Ishikawa (cell line): ENCODE measurements at regions not wholly inside any gene's neighbourhood (a gene's known extent, or its start where the extent isn't known, plus 50 kb on each side); places are given as distances from the start of the nearest gene placed in this dataset.

Source experiments
- CEBPB ChIP-seq: IDR thresholded peaks from 2 replicates; pipeline ENCODE4 v1.6.1; 2012
- CREB1 ChIP-seq: IDR thresholded peaks from 2 replicates; pipeline ENCODE4 v1.6.1; 2012; ENCODE audit warnings: low read depth
- EGR1 ChIP-seq: IDR thresholded peaks from 2 replicates; pipeline ENCODE4 v1.6.1; 2012
- EP300 ChIP-seq: IDR thresholded peaks from 2 replicates; pipeline ENCODE4 v1.6.1; 2012; ENCODE audit warnings: borderline replicate concordance
- FOXM1 ChIP-seq: IDR thresholded peaks from 2 replicates; pipeline ENCODE4 v1.6.1; 2012; ENCODE audit warnings: low read depth, borderline replicate concordance
- MAX ChIP-seq: IDR thresholded peaks from 2 replicates; pipeline ENCODE4 v1.6.1; 2012
- NFIC ChIP-seq: IDR thresholded peaks from 2 replicates; pipeline ENCODE4 v1.6.1; 2012
- RAD21 ChIP-seq: IDR thresholded peaks from 2 replicates; pipeline ENCODE4 v1.6.1; 2012; ENCODE audit warnings: low read depth
- REST ChIP-seq: IDR thresholded peaks from 2 replicates; pipeline ENCODE4 v1.6.1; 2012; ENCODE audit warnings: low read depth, mild to moderate bottlenecking
- TAF1 ChIP-seq: IDR thresholded peaks from 2 replicates; pipeline ENCODE4 v1.6.1; 2012; ENCODE audit warnings: low read depth, mild to moderate bottlenecking
- TCF12 ChIP-seq: IDR thresholded peaks from 2 replicates; pipeline ENCODE4 v1.6.1; 2012; ENCODE audit warnings: low read depth
- TEAD4 ChIP-seq: IDR thresholded peaks from 2 replicates; pipeline ENCODE4 v1.6.1; 2012
- YY1 ChIP-seq: IDR thresholded peaks from 2 replicates; pipeline ENCODE4 v1.6.1; 2012; ENCODE audit warnings: low read depth
- ZBTB7A ChIP-seq: IDR thresholded peaks from 2 replicates; pipeline ENCODE4 v1.6.1; 2012; ENCODE audit warnings: low read depth
- TF ChIP-seq, protein P1 (sequence below): IDR thresholded peaks from 2 replicates; pipeline ENCODE4 v1.6.1; 2012

DNA sequence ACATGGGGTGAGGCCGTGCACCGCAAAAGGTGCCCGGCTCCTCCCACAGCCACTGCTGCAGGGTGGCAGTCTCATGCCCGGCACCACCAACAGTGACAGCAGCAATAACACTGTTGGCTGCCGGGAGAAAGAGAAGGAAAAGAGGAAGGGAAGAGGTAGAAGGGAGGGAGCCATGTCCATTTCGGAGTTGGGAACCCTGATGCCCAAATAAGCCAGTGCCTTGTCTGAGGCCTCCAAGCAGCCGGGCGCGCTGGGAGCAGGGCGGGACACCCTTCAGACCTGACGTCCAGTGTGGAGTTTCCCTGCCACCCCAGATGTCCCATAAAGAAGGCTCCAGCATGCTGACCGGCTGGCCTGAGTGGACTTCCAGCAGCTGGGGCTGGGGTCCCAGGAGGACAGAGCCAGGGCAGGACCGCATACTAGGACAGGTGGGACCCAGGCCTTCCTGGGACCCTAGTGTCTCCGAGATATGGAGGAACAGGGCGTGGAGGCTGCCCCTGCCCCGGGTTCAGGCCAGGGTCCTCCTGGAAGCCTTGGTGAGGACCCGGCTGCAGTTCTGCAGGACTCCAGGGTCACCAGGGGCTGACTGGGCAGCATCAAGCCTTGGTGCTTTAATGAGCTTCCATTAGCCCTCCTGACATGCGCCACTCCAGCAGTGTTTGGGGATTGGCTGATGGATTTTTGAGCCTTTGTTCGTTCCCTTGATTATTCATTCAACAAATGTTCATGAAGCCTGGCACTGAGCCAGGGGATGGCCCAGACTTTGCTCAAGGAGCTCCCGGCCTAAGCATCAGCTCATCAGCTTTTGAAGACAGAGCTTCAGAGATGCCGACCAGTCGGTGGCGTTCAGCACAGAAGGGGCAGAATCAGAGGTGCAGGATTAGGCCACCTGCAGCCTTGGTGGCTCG is 223.6 kb upstream of the CIBAR2 start:
- no peak for TF ChIP-seq TAF1
- TF ChIP-seq YY1: no peak
- TF ChIP-seq ZBTB7A: 0 out of 2 replicates have a peak, but pooled peaks have one; percentile 1
- TF ChIP-seq REST: no peak

DNA sequence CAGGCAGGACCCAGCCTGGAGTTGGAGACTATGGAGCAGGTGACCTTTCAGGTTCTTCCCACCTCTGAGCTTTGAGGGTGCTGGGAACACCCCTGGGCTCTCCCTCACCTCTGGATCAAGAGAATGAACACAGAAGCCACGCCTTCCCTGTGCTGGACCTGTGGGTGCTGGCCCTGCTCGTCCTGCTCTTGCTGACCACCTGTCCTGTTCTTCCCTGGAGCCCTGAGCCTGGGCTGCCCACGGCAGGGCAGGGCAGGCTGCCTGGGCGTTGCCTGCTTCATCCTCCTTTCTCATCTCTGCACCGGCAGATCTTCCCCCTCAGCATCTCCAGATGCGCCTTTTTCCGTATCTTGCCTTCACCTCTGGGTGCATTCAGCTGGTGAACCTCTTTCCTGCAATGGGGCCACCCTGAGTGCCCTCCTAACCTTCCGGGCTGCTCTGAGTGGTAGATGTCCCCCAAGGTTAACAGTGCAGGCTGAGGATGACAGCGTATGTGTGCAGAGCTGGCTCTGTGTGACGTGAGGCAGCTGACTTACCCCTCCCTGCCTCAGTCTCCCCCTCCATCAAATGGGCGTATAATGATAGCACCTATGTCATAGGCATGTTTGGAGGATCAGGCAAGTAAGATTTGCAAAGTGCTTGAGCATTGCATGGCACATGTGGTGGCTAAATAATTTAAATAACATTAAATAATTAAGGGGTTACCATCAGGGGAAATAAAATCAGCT is 225.8 kb upstream of the CIBAR2 start:
- TF ChIP-seq CEBPB (no peak), RAD21 (no peak), FOXM1 (no peak), TAF1 (no peak), YY1 (no peak), TEAD4 (no peak), NFIC (no peak), CREB1 (no peak), ZBTB7A (no peak), TCF12 (no peak), MAX (no peak), EGR1 (no peak), EP300 (no peak)
- TF ChIP-seq, protein P1, sequence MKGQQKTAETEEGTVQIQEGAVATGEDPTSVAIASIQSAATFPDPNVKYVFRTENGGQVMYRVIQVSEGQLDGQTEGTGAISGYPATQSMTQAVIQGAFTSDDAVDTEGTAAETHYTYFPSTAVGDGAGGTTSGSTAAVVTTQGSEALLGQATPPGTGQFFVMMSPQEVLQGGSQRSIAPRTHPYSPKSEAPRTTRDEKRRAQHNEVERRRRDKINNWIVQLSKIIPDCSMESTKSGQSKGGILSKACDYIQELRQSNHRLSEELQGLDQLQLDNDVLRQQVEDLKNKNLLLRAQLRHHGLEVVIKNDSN: no peak

- no peak for TF ChIP-seq CREB1
- no peak for TF ChIP-seq TCF12
- no peak for TF ChIP-seq REST
- no peak for TF ChIP-seq MAX
- no peak for TF ChIP-seq NFIC
- TF ChIP-seq RAD21: no peak
- TF ChIP-seq, protein P1: no peak
- TF ChIP-seq FOXM1: no peak
- TF ChIP-seq EGR1: no peak
- TF ChIP-seq CEBPB: no peak
- no peak for TF ChIP-seq YY1
- TF ChIP-seq TAF1: no peak
- no peak for TF ChIP-seq TEAD4
- TF ChIP-seq ZBTB7A: no peak
- TF ChIP-seq EP300: no peak
Measured at GRCh38 chr16:85338638-85338982, 226.3 kb upstream of the CIBAR2 start.

DNA sequence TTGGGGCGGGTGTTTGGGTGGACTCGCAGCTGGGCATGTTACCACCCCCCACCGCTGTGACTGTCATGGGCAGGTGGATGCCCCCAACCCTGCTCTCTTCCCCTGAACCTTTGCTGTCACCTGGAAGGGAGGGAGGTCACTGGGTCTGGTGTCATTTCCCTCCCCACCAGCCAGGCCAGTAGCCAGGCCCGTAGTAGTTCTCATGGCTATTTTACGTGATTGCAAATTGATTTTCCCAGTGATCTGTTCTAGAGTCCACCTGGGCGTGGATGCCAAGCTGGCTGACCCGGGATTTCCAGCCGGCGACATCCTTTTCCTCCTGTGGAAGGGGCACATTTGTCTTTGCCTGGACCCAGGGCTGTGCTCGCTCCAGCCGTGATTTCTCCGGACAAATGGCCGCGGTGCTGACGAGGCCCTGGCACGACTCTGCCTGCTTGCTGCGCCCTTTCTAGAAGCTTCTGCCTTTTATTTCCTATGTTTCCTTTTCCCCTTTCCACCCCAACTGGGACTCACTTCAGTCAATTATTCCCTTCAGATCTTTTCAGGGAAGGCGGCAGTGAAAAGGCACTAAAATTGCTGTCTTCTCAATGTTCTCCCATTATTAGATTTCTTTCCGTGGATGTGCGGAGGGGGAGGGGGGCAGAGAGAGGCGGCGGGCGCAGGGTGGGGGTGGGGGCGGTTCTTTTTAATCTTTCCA is 226.9 kb upstream of the CIBAR2 start:
- TF ChIP-seq EP300 (no peak), TEAD4 (no peak), CREB1 (no peak), REST (no peak), YY1 (no peak), ZBTB7A (no peak), MAX (no peak), EGR1 (no peak), TAF1 (no peak), CEBPB (no peak), RAD21 (no peak), TCF12 (no peak), NFIC (no peak)
- TF ChIP-seq, protein P1: no peak
